ENCODE measurements at regions not wholly inside any gene's neighbourhood (a gene's known extent, or its start where the extent isn't known, plus 50 kb on each side); places are given as distances from the start of the nearest gene placed in this dataset.

DNA sequence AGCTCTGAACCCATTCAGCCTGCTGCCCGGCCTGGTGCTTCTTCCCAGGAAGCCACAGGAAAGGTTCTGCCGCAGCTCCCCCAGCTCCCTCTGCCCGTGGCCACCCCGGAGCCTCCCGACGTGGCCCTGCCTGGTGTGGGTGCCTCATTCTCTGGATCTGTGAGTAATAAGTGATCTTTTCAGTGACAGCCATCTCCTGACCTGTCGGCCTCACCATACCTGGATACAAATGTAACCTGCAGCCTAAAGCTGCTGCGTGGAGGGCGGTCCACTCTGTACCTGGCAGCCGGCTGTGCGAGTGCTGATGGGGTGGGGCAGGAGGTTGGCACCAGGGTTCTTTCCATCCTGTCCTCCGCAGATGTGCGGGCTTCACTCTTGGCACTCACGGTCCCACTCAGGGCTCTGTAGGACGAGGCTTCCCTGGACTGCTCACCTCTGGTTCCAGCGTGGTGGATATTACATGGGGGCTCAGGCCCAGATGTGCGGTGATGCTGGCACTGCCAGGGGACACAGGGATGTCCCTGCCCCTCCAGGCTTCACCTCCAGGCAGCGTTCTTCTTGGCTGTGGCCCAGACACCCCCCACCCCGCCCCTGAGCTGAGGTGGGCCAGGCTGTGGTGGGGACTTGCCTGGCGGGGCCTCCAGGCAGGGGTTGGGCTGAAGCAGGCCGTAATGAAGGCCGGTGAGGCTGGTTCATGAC is 748.5 kb downstream of the BRD1 start:
- no peak for FAIRE-seq

DNA sequence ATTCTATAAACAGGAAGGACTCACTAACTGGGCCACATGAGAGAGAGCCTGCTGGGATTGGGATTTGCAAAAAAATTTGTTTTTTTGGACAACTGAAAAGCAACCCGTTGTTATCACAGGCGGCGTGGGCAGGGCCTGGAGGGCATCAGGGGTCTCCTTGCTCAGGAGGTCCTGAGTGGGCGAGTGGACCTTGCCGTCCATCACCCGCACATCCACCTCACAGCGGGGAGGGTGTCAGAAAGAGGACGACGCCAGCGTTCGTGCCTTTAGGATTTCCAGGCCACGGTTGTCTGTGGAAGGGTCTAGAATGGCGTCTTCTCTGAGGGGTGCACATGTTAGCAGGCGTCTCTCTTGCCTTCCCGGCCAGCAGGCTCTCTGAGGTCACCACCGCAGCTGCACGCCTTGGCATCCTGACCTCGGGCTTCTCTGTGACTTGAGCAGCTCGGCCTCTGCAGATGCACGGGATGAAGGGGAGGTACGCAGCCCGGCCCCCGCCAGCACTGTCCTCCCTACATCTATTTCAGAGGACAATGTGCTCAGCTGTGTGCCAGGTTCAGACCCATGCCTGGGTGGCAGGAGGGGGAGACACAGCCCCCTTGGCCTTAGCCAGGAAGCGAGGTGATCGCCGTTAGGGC is 749.5 kb downstream of the BRD1 start:
- FAIRE-seq: no peak

DNA sequence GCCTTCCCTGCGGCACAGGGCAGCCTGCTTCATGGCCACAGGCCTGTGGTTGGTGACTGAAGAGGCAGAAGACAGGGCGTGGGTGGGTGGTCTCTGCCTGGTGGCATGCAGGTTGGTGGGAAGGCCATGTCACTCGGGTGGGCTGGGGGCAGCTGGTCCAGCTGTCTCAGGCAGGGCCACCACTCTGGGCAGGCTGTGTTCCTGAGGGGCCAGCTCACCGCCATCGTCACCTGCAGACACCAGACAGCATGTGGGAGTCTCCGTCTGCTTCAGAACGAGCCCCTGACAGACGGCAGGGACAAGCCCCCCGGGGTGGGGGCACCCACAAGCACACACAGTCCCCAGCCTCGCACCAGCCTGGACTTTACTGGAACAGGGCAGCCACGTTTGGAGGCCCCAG is 750.1 kb downstream of the BRD1 start:
- FAIRE-seq: no peak

DNA sequence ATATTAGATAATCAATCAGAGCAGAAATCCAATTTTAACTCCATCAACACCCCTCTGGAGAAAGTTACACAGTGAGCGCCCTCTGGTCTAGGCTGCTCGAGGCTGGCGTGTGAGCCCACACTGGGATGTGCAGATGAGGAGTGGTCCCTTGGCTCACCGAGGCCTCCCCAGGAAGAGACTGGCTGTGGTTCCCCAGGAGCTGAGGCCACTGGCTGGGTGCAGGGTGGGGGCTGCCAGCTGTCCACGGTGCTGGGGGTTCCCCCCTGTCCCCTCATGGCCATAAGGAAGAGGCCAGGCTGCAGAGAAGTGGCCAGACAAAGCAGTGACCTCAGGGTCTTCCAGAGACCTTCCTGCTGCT is 750.7 kb downstream of the BRD1 start:
- FAIRE-seq: no peak

DNA sequence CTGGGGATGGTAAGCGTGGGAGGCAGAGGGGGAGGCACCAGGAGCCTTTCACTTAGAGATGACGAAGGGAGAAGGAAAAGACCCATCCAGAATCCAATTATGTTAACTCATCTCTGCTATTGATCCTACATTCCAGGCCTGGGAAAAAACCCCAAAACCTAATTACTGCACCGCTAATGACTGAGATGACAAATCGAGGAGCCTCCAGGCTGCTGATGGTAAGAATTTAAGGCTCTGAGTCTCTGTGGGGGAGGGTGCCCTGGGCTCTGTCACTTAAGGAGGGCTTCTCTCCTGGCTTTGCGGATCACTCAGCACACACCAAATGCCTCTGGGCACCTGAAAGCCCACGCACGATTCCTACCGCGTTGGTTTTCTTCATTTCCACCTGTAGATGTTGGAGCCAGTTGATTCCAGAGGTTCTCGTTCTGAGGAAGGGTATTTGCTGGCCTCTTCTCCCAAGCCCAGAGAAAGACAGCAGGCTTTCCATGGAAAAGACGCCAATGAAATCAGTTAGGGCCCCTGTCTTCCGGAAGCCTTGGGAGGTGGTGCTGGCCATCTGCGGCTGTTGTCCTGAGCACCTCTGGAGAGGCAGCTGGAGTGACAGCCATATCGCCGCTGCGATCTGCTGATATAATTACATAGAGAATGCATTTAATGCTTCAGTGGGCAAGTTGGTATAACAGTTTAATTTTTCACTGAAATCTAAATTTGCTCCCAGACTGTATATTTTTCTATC is 751.2 kb downstream of the BRD1 start:
- no peak for FAIRE-seq

DNA sequence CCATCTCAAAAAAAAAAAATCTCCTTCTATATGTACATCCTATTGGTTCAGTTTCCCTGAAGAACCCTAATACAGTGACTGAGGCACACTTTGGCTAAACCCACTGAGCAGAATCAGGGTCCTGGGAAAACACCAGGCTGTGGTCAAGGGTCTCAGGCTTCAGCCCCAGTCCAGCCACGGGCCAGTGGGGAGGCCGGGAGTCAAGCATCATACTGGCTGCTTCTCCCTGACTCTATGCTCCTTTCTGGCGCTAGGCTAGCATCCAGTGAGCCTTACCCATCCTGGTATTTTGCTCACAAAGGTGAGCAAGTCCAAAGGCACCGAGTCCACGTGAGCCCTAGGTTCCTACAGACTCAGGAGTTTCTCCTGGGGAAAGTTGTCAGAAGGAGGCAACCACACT is 752.5 kb downstream of the BRD1 start:
- no peak for FAIRE-seq

DNA sequence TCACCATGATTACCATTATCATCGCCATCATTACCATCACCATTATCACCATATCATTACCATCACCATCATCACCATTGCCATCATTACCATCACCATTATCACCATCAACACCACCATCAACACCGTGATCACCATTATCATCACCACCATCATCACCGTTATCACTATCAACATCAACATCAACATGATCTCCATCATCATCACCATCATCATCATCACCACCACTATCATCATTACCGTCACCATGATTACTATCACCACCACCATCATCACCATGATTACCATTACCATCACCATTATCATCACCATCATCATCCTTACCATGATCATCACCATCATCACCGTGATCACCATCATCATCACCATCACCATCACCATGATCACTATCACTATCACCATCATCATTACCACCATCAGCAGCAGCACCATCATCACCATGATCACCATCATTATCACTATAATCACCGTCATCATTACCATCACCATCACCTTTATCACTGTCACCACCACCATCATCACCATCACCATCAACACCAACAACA is 753.7 kb downstream of the BRD1 start:
- FAIRE-seq: no peak

DNA sequence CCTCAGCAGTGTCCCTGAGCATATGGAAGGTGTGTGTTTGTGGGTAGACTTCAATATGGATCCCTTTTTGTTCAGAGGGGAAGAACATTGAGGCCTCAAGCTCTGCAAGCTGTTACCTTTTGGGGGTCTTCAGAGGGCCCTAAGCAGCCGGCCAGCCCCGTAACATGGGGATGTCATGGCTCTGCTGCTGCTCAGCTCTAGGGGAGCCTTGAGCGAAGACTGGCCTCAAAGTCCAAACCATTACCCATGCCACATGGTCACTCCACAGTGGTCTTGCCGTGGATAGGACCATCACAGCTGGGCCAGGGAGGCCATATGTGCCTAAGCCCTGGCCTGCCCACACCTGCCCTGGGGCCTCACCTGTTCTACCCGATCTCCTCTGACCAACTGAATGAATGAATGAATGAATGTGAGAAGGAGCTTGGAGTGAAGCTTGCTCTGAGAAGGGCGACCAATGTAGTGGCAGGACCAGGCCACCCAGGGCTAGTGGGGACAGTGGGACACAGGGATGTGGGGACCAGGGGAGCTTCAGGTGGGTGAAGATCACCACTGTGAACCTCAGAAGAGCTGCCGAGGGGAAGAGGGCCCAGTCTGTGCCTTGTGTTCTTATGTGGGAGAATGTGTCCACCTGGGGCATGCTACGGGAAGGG is 754.6 kb downstream of the BRD1 start:
- FAIRE-seq: no peak

DNA sequence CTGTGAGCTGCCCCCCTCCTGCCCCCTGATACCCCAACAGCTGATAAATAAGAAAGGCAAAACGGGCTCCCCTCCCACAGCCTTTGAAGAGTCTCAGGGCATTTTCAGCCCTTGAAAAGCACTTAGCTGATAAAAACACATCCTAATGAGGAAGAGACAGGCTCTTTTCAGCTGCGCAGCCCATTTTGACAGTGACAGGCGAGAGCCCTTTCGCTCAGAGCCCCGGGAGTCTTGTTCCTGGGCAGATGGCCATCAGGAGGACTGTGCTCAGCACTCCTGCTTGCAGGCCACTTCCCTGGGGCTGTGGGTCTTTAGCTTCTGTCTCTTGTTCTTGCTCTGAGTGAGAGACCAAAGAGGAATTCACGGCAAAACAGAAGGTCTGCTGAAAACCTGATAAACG is 757.2 kb downstream of the BRD1 start:
- FAIRE-seq: no peak

DNA sequence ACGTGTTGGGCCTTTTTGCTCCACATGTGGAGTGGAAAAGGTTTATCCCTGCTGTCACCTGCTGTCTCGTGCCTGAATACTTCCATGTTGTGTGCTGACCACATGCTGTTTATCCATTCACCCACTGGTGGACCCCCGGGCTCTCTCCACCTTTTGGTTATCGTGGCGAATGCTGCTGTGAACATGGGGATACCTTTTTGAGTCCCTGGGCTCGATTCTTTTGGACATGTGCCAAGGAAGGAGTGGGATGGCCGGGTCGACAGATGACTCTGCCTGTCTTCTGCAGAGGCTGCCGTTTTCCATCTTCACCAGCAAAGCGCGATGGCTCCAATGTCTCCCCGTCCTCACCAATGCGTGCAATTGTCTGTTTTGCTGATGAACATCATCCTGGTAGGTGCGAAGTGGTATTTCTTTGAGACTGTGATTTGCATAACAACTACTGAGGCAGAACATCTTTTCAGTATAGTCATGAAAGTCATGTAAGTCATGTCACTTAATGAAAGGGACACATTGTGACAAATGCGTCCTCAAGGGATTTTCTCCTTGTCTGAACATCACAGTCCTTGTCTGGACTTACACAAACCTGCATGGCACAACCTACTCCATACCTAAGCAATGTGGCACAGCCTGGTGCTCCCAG is 758.7 kb downstream of the BRD1 start:
- no peak for FAIRE-seq

DNA sequence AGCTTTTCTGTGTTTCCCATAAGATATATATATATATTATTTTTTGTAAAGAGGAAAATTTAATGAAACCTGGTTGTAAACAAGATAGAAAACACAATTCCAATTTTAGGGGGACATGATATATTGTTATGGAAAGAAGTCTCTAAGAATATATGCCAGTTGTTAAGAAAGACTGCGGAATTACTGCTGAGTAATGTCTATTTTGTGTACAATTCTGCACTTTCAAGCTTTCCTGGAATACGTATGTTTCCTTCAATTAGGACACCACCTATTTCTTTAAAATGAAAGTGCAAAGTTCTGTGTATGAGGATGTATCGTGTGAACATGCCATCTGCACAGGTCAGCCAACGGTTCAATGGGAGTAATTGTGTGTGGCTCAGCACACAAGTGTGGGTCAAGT is 760.2 kb downstream of the BRD1 start:
- FAIRE-seq: no peak

DNA sequence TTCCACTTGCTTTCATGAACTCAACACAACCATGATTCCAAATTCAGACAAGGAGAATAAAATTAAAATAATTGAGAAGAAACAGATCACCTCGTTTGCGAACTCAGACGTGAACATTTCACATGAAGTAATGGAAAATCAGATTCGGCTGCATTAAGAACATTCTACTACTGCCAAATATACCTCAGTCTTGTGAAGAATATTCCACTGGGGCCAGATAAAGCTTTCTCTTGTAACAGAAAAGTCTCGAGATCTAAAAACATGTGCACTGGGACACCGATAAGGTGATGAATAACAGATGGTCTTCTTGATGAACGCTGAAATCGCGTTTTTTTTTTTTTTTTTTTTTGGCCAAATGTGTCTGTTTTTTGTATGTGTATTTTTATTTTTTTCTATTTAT is 761.1 kb downstream of the BRD1 start:
- no peak for FAIRE-seq

DNA sequence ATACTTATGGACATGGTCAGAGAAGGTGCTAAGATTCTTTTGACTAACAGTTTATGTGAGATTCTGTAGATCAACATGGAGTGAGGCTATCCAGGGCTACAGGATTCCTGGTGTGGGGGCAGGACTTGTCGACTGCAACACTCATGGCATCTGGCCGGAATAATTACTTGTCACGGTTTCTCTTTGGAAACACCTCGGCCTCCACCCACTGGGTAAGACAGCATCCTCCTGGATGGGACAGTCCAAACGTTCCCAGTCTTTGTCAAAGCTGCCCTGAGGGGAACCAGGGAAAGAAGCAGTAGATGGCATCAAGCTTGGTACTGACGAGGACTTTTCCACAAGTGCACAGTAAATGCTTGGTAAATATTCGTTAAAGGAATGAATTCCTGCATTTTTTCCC is 762.8 kb downstream of the BRD1 start:
- no peak for FAIRE-seq

DNA sequence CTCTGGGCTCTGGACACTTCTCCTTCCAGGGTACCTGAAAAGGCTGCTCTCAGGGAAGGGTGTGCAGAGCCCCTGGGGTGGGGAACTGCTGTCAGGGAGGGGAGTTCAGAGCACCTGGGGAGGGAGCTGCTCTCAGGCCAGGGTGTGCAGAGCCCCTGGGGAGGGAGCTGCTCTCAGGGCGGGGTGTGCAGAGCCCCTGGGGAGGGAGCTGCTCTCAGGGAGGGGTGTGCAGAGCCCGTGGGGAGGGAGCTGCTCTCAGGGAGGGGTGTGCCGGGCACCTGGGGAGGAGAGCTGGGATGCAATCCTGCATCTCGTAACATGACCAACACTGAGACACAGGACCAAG is 764.2 kb downstream of the BRD1 start:
- no peak for FAIRE-seq

DNA sequence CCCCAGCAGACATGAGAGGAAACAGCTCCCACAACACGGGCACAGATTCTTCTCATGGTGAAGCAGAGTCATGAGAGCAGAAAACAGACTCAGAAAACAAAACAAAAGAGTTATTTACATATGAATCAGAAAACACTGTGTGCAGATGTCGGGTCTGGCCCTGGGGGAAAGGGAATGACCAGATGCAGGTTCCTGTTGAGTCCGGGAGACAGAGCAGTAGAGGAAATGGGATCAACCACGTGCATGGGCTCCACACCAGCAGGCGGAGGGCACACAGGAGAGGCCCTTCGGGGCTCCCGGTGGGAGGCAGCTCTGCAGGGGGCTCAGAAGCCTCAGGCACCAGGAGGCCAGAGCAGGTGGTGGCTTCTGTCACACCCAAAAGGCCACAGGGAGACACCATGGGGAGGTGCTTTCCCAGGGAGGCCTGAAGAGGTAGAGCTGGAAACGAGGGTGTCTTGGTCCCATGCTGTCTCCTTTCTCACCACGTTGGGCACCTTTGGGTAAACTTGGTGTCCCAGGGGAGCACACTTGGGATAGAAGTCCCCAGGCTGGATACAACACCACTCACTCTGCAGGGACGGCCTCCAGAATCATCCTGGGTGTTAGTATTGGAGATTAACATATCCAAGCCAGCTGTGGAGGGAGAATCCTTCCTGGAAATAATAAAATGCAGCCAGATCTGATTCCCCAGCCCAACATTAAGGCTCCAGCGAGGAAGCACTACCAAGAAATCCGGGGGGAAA is 764.7 kb downstream of the BRD1 start:
- FAIRE-seq: no peak

DNA sequence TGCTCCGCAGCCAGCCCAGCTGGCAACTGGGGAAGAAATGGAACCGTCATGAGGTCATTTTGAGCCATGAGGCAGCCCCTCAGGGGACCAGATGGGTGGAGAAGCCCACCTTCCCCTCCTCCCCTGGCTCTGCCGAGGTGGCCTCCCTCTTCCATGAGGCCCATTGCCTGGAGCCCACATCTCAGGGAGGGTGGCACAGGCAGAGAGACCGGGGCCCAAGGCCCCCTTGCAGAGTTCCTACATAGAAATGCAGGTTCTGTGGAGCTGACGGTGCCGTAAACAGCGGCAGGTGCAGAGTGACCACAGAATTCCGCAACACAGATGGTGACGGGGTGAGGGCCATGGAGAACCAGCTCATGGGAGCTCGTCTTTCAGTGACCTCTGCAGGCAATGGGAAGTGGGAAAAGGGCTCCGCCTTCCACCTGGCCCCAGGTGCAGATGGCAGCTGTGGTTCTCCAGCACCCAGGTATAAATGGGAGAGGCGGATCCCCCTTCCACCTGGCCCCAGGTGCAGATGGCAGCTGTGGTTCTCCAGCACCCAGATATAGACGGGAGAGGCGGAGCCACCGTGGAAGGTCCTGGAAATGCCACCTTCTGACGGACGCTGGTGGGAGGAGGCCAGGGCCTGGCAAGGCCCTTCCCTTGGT is 765.4 kb downstream of the BRD1 start:
- FAIRE-seq: no peak

DNA sequence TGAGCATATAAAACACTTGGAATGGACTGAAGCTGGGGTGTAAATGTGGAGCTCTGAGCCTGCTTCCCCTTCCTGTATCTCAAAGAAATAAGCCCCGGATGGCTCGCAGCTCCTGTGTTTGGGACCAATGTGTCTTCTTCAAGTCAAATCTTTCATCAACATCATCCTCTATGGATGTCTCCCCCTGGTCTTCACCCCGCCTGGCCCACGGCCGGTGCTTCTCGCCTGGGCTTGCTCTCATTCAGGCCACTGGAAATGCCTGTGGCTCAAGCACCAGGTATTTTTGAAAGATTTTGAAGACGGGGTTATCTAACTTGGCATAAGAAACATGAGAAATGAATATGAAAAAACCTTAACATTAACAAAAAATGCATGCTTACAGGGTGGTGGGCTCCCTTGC is 769.8 kb downstream of the BRD1 start:
- FAIRE-seq: no peak

DNA sequence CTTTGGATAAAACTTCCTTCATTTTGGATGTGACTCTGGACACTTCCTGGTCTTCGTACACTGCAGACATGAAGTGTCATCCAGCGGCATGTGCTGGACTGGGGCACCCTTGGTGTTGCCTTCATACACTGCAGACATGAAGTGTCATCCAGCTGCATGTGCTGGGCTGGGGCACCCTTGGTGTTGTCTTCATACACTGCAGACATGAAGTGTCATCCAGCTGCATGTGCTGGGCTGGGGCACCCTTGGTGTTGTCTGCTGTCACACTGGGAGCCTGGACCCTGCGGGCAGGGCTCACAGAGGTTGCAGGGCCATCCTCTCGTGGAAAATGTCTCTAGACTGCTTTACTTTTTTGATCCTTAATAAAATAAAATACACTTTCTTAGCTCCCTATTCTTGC is 771.4 kb downstream of the BRD1 start:
- FAIRE-seq: no peak

DNA sequence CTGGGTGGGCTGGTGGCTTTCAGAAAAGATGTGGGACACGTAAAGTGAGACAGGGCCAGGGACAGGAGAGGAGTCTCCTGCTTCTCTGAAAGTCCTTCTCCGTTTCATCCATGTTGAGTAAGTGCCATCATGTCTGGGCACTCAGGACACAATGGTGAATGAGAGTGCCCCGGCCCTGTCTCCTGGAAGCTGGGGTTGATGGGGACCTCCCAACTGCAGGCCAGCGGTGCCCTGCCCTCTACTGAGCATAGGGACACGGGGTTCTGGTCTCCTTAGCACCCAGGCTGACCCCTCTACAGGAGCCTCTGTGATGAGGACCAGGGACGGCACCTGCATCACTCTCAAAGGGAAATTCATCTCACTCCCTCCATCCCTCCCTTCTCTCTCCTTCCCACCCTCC is 772.3 kb downstream of the BRD1 start:
- FAIRE-seq: no peak

DNA sequence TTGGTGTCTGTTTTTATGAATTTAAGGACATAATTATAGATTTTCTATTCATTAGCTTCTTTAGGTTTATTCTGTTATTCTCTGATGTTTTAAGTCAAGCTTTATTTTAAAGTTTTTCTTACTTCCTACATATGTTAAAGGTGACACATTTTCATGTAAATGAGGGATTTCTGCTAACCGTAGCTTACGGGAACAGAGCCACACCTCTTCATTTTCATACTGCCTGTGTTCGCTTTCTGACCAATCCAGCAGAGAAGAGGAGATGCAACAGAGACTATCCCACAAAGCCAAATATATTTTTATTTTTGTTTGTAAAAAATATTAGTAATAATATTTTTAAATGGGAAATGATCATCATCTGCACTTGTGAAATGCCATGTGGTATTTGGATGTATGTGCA is 774.1 kb downstream of the BRD1 start:
- no peak for FAIRE-seq

DNA sequence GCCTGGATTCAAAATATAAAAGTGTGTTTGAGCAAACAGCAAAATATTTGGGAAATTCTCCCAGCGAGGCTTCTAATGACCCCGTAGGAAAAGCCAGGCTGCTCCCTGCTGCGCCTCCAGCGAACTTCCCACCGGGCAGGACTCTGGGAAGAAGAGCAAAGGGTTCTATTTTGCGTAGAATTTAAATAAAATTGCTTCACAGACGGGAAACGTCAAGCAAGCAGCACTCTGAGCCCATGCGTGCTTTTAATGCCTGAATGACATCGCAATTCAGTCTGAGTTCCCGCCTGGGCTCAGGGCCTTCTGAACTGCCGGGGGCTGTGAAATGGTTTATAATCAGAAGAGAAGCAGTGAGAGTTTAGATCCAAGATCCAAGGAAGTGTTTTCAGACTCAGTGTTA is 775.1 kb downstream of the BRD1 start:
- no peak for FAIRE-seq

DNA sequence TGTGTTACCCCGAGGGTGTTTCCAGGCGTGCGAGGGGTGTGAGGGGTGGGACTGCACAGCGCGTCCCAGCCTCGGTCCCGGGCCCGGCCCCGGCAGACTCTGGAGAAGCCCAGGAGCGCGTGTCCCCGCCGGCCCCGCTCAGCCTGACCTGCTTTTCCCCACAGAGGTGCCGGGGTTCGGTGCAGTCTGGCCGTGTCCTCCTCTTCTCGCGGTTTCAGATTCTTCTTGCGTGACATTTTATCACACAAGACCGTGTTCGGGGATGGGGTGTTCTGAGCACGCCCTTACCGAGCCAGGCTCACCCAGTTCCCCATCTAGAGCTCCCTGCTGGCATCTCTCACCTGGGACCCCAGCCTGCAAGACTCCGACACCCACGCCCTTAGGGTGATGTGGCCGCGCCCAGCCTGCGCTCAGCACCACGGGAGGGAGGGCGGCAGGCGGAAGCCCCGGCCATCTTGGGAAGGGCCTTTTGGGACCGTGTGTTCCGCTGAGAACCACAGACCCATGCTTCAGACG is 775.6 kb downstream of the BRD1 start:
- FAIRE-seq: no peak
